ENCODE measurements at regions not wholly inside any gene's neighbourhood (a gene's known extent, or its start where the extent isn't known, plus 50 kb on each side); places are given as distances from the start of the nearest gene placed in this dataset.

DNA sequence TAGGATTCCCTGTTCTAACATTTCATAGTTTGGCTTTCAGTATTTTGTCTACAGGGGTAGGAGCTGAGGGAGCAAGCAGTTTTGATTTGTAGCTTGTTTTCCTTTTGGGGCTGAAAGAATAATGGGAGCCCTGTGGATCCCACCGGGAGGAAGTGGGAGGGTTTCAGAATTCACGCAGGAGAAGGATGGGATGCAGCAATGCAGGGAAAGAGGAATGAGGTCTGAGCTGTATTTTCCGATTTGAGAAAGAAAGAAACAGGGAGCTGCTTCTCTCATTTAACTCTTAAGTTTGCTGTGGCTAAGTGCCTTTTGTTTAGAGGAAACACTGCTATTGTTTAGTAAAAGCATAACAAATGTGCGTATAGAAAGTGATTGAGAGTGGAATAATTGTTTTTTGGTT, 141.0 kb downstream of the ADCYAP1 start:
- no peaks in the 10 kb centered on the region for H3K9me3 ChIP-seq (replicated peaks; ENCODE audit: insufficient read depth, low read length)
- no peak for DNase-seq
- no peak overlapping the region for H2AFZ ChIP-seq (ENCODE audit: low read length)
- H4K20me1 ChIP-seq (ENCODE audit: insufficient read depth, low read length) = no peaks in the 10 kb centered on the region
- H3K36me3 ChIP-seq (replicated peaks; ENCODE audit: insufficient read depth, low read length) = no peaks in the 10 kb centered on the region
- no peak for TF ChIP-seq EZH2 (optimal IDR thresholded peaks at IDR 0.05; ENCODE audit: low read depth, low read length)
- TF ChIP-seq, protein P1, sequence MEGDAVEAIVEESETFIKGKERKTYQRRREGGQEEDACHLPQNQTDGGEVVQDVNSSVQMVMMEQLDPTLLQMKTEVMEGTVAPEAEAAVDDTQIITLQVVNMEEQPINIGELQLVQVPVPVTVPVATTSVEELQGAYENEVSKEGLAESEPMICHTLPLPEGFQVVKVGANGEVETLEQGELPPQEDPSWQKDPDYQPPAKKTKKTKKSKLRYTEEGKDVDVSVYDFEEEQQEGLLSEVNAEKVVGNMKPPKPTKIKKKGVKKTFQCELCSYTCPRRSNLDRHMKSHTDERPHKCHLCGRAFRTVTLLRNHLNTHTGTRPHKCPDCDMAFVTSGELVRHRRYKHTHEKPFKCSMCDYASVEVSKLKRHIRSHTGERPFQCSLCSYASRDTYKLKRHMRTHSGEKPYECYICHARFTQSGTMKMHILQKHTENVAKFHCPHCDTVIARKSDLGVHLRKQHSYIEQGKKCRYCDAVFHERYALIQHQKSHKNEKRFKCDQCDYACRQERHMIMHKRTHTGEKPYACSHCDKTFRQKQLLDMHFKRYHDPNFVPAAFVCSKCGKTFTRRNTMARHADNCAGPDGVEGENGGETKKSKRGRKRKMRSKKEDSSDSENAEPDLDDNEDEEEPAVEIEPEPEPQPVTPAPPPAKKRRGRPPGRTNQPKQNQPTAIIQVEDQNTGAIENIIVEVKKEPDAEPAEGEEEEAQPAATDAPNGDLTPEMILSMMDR (IDR thresholded peaks at IDR 0.05; ENCODE audit: low read length) = no peak
- no peak for TF ChIP-seq EZH2phosphoT487 (IDR thresholded peaks at IDR 0.05; ENCODE audit: low read length)
- H3K79me2 ChIP-seq (ENCODE audit: low read length) = no peaks in the 10 kb centered on the region
- H3K4me2 ChIP-seq (ENCODE audit: low read depth, low read length) = no peak overlapping the region
- no peak overlapping the region for H3K27ac ChIP-seq (ENCODE audit: low read length)
- H3K9ac ChIP-seq (ENCODE audit: low read length) = no peak overlapping the region
- H3K9me2 ChIP-seq (replicated peaks; ENCODE audit: insufficient read depth, low read length) = no peaks in the 10 kb centered on the region
- H3K4me1 ChIP-seq (ENCODE audit: low read length) = no peaks in the 10 kb centered on the region
- no peaks in the 10 kb centered on the region for H3F3A ChIP-seq (ENCODE audit: insufficient read depth, low read length)
- no peak overlapping the region for H3K4me3 ChIP-seq (ENCODE audit: low read length)
- H3K27me3 ChIP-seq (replicated peaks; ENCODE audit: insufficient read depth, low read length) = no peaks in the 10 kb centered on the region

- Histone ChIP-seq H3K79me2 (ENCODE audit: low read length) (no peaks in the 10 kb centered on the region), H3K9ac (ENCODE audit: low read length) (no peak overlapping the region), H3K4me1 (ENCODE audit: low read length) (no peaks in the 10 kb centered on the region), H3K27ac (ENCODE audit: low read length) (no peak overlapping the region), H3F3A (ENCODE audit: insufficient read depth, low read length) (no peaks in the 10 kb centered on the region), H2AFZ (ENCODE audit: low read length) (no peak overlapping the region), H3K9me3 (replicated peaks; ENCODE audit: insufficient read depth, low read length) (no peaks in the 10 kb centered on the region), H3K27me3 (replicated peaks; ENCODE audit: insufficient read depth, low read length) (no peaks in the 10 kb centered on the region), H4K20me1 (ENCODE audit: insufficient read depth, low read length) (no peaks in the 10 kb centered on the region), H3K36me3 (replicated peaks; ENCODE audit: insufficient read depth, low read length) (no peaks in the 10 kb centered on the region), H3K4me2 (ENCODE audit: low read depth, low read length) (no peak overlapping the region), H3K9me2 (replicated peaks; ENCODE audit: insufficient read depth, low read length) (no peaks in the 10 kb centered on the region), H3K4me3 (ENCODE audit: low read length) (no peak overlapping the region)
- no peak for DNase-seq
- TF ChIP-seq EZH2phosphoT487 (IDR thresholded peaks at IDR 0.05; ENCODE audit: low read length) = no peak
- TF ChIP-seq, protein P1 (IDR thresholded peaks at IDR 0.05; ENCODE audit: low read length) = no peak
- no peak for TF ChIP-seq EZH2 (optimal IDR thresholded peaks at IDR 0.05; ENCODE audit: low read depth, low read length)
Observed at GRCh38 chr18:1047406-1047805, 142.7 kb downstream of the ADCYAP1 start.

- H3K9me3 ChIP-seq (replicated peaks; ENCODE audit: insufficient read depth, low read length) = no peaks in the 10 kb centered on the region
- H3K4me2 ChIP-seq (ENCODE audit: low read depth, low read length) = no peak overlapping the region
- DNase-seq = no peak
- no peaks in the 10 kb centered on the region for H3K27me3 ChIP-seq (replicated peaks; ENCODE audit: insufficient read depth, low read length)
- H4K20me1 ChIP-seq (ENCODE audit: insufficient read depth, low read length) = no peaks in the 10 kb centered on the region
- no peak overlapping the region for H3K9ac ChIP-seq (ENCODE audit: low read length)
- no peaks in the 10 kb centered on the region for H3F3A ChIP-seq (ENCODE audit: insufficient read depth, low read length)
- no peaks in the 10 kb centered on the region for H3K36me3 ChIP-seq (replicated peaks; ENCODE audit: insufficient read depth, low read length)
- no peak overlapping the region for H3K27ac ChIP-seq (ENCODE audit: low read length)
- TF ChIP-seq, protein P1 (IDR thresholded peaks at IDR 0.05; ENCODE audit: low read length) = no peak
- TF ChIP-seq EZH2phosphoT487 (IDR thresholded peaks at IDR 0.05; ENCODE audit: low read length) = no peak
- H2AFZ ChIP-seq (ENCODE audit: low read length) = no peak overlapping the region
- H3K4me3 ChIP-seq (ENCODE audit: low read length) = no peak overlapping the region
- no peaks in the 10 kb centered on the region for H3K9me2 ChIP-seq (replicated peaks; ENCODE audit: insufficient read depth, low read length)
- H3K79me2 ChIP-seq (ENCODE audit: low read length) = no peaks in the 10 kb centered on the region
- no peaks in the 10 kb centered on the region for H3K4me1 ChIP-seq (ENCODE audit: low read length)
Observed at GRCh38 chr18:1048032-1048431, 143.4 kb downstream of the ADCYAP1 start.
